ENCODE measurements at regions not wholly inside any gene's neighbourhood (a gene's known extent, or its start where the extent isn't known, plus 50 kb on each side); places are given as distances from the start of the nearest gene placed in this dataset.
"Not testable (repeated sequence)": the region's sequence is repeated elsewhere in the genome, so short reads cannot be mapped to it uniquely, and the experiment has no call there.

- no peak for TF ChIP-seq CTCF (IDR thresholded peaks at IDR 0.05)
- H3K4me3 Mint-ChIP-seq (ENCODE audit: unreplicated experiment) = no peak overlapping the region
- H3K36me3 Mint-ChIP-seq (ENCODE audit: unreplicated experiment) = no peaks in the 10 kb centered on the region
- H3K9me3 Mint-ChIP-seq (ENCODE audit: unreplicated experiment) = peaks cover 8% of the 10 kb centered on the region
- H3K4me1 Mint-ChIP-seq (ENCODE audit: unreplicated experiment) = no peaks in the 10 kb centered on the region
- H3K27ac Mint-ChIP-seq (ENCODE audit: unreplicated experiment) = no peak overlapping the region
- DNase-seq (ENCODE audit: extremely low spot score, unreplicated experiment) = no peak
- H3K27me3 Mint-ChIP-seq (ENCODE audit: unreplicated experiment) = no peaks in the 10 kb centered on the region
These were observed 120.5 kb upstream of the EGFL6 start for GRCh38 chrX:13448941-13449340.

- Mint-ChIP-seq H3K9me3 (ENCODE audit: unreplicated experiment) (peaks cover 12% of the 10 kb centered on the region), H3K4me1 (ENCODE audit: unreplicated experiment) (peaks cover 12% of the 10 kb centered on the region)
- not testable (repeated sequence) for DNase-seq (ENCODE audit: extremely low spot score, unreplicated experiment); H3K36me3 Mint-ChIP-seq (ENCODE audit: unreplicated experiment); H3K4me3 Mint-ChIP-seq (ENCODE audit: unreplicated experiment); H3K27ac Mint-ChIP-seq (ENCODE audit: unreplicated experiment); H3K27me3 Mint-ChIP-seq (ENCODE audit: unreplicated experiment)
These were observed 121.8 kb upstream of the ATXN3L start for GRCh38 chrX:13441608-13442007.

- no peak for TF ChIP-seq CTCF (IDR thresholded peaks at IDR 0.05)
- H3K27me3 Mint-ChIP-seq (ENCODE audit: unreplicated experiment) = no peaks in the 10 kb centered on the region
- peaks cover 12% of the 10 kb centered on the region for H3K4me1 Mint-ChIP-seq (ENCODE audit: unreplicated experiment)
- H3K27ac Mint-ChIP-seq (ENCODE audit: unreplicated experiment) = peak overlapping the region; percentile 58
- DNase-seq (ENCODE audit: extremely low spot score, unreplicated experiment) = no peak
- H3K9me3 Mint-ChIP-seq (ENCODE audit: unreplicated experiment) = peaks cover 12% of the 10 kb centered on the region
- H3K36me3 Mint-ChIP-seq (ENCODE audit: unreplicated experiment) = no peaks in the 10 kb centered on the region
- no peak overlapping the region for H3K4me3 Mint-ChIP-seq (ENCODE audit: unreplicated experiment)
These were observed 120.3 kb upstream of the ATXN3L start for GRCh38 chrX:13440176-13440575.

- no peak for DNase-seq (ENCODE audit: extremely low spot score, unreplicated experiment)
- Mint-ChIP-seq H3K36me3 (ENCODE audit: unreplicated experiment) (no peaks in the 10 kb centered on the region), H3K27me3 (ENCODE audit: unreplicated experiment) (no peaks in the 10 kb centered on the region), H3K4me3 (ENCODE audit: unreplicated experiment) (no peak overlapping the region), H3K27ac (ENCODE audit: unreplicated experiment) (peak overlapping the region; percentile 81), H3K4me1 (ENCODE audit: unreplicated experiment) (peaks cover 38% of the 10 kb centered on the region), H3K9me3 (ENCODE audit: unreplicated experiment) (no peaks in the 10 kb centered on the region)
- no peak for TF ChIP-seq CTCF (IDR thresholded peaks at IDR 0.05)
These were observed 113.4 kb upstream of the ATXN3L start for GRCh38 chrX:13433298-13433605.

- DNase-seq (ENCODE audit: extremely low spot score, unreplicated experiment) = no peak
- Mint-ChIP-seq H3K27ac (ENCODE audit: unreplicated experiment) (peak overlapping the region; percentile 81), H3K4me3 (ENCODE audit: unreplicated experiment) (no peak overlapping the region), H3K4me1 (ENCODE audit: unreplicated experiment) (peaks cover 44% of the 10 kb centered on the region), H3K9me3 (ENCODE audit: unreplicated experiment) (no peaks in the 10 kb centered on the region), H3K27me3 (ENCODE audit: unreplicated experiment) (no peaks in the 10 kb centered on the region), H3K36me3 (ENCODE audit: unreplicated experiment) (no peaks in the 10 kb centered on the region)
- no peak for TF ChIP-seq CTCF (IDR thresholded peaks at IDR 0.05)
These were observed 112.8 kb upstream of the ATXN3L start for GRCh38 chrX:13432414-13433297.

Data from osteocyte (in vitro differentiated cells).